H1 (cell line): ENCODE measurements at regions not wholly inside any gene's neighbourhood (a gene's known extent, or its start where the extent isn't known, plus 50 kb on each side); places are given as distances from the start of the nearest gene placed in this dataset.

Source experiments
- CTCF ChIA-PET: fragments of 300-600 bp; sonication (Branson Sonifier 250); formaldehyde crosslinking; loops from one replicate; lab custom pipeline; 2021; ENCODE audit not compliant: partially characterized antibody; lab: Charles Lee
- POLR2A ChIA-PET: fragments of 300-600 bp; sonication (Branson Sonifier 250); formaldehyde crosslinking; loops from one replicate; lab custom pipeline; 2021; ENCODE audit warnings: inconsistent platforms; ENCODE audit not compliant: partially characterized antibody; lab: Charles Lee
- DNase-seq, 2 experiments: peaks; one replicate each; pipeline versions ENCODE4 v3.0.0 to v3.0.0-alpha.2; 2010 to 2022; ENCODE audit warnings: low spot score in 2 of 2, low read depth in 1 of 2, mixed read lengths in 1 of 2
- FAIRE-seq: peaks from 2 replicates; lab custom pipeline; 2011; peaks lifted over from hg19 to GRCh38; lab: Jason Lieb, UNC
- H2AFZ ChIP-seq: 2 replicates; pipeline ENCODE4 v1.8.1; 2012; ENCODE audit warnings: low read length, inconsistent platforms
- H2AK5ac ChIP-seq: 2 replicates; pipeline ENCODE4 v1.6.1; 2013; ENCODE audit warnings: low read depth, low read length
- H2BK120ac ChIP-seq: replicated peaks from 2 replicates; pipeline ENCODE3; 2013; ENCODE audit warnings: low read depth, low read length, inconsistent platforms
- H2BK12ac ChIP-seq: 2 replicates; pipeline ENCODE4 v1.6.1; 2013; ENCODE audit warnings: low read depth, low read length
- H2BK15ac ChIP-seq: 2 replicates; pipeline ENCODE4 v1.6.1; 2013; ENCODE audit warnings: low read length
- H2BK20ac ChIP-seq: 2 replicates; pipeline ENCODE4 v1.6.1; 2013; ENCODE audit warnings: low read length
- H2BK5ac ChIP-seq: 2 replicates; pipeline ENCODE4 v1.6.1; 2013; ENCODE audit warnings: low read depth, low read length
- H3K14ac ChIP-seq: 2 replicates; pipeline ENCODE4 v1.6.1; 2013; ENCODE audit warnings: inconsistent platforms; ENCODE audit not compliant: insufficient read length
- H3K18ac ChIP-seq: 2 replicates; pipeline ENCODE4 v1.6.1; 2013; ENCODE audit warnings: low read length; ENCODE audit errors: extremely low read depth
- H3K23ac ChIP-seq: 2 replicates; pipeline ENCODE4 v1.6.1; 2013; ENCODE audit warnings: inconsistent platforms; ENCODE audit not compliant: insufficient read length
- H3K23me2 ChIP-seq: 2 replicates; pipeline ENCODE4 v1.6.1; 2013; ENCODE audit warnings: low read depth, low read length
- H3K27ac ChIP-seq: 2 replicates; pipeline ENCODE4 v1.6.1; 2011; ENCODE audit warnings: low read depth, low read length, inconsistent platforms
- H3K27me3 ChIP-seq, 4 experiments: replicated peaks in 1 of 4; 1 replicate in 1 of 4; 2 replicates in 3 of 4; pipeline versions ENCODE4 v1.6.1 to v1.8.1; 2011 to 2013; ENCODE audit warnings: low read length in 3 of 4, mild to moderate bottlenecking in 3 of 4, inconsistent platforms in 2 of 4, mixed read lengths in 2 of 4, moderate library complexity in 1 of 4; ENCODE audit not compliant: control insufficient read depth in 3 of 4, insufficient read depth in 3 of 4; ENCODE audit errors: extremely low read depth in 1 of 4
- H3K36me3 ChIP-seq, 4 experiments: 2 replicates each; pipeline versions ENCODE4 v1.6.1 to v1.8.1; 2011 to 2013; ENCODE audit warnings: mild to moderate bottlenecking in 4 of 4, low read length in 3 of 4, moderate library complexity in 2 of 4, control low read depth in 1 of 4, inconsistent platforms in 1 of 4; ENCODE audit not compliant: insufficient read depth in 4 of 4, control insufficient read depth in 2 of 4
- H3K4ac ChIP-seq: replicated peaks from 2 replicates; pipeline ENCODE3; 2013; ENCODE audit warnings: low read length, low read depth, mixed read lengths, inconsistent platforms; ENCODE audit not compliant: insufficient read length
- H3K4me1 ChIP-seq, 4 experiments: replicated peaks in 1 of 4; 1 replicate in 1 of 4; 2 replicates in 3 of 4; pipeline versions ENCODE4 v1.6.1 to v1.8.1; 2011 to 2013; ENCODE audit warnings: low read length in 3 of 4, inconsistent platforms in 2 of 4, mixed read lengths in 1 of 4; ENCODE audit not compliant: insufficient read depth in 4 of 4, control insufficient read depth in 3 of 4
- H3K4me2 ChIP-seq, 2 experiments: 2 replicates each; pipeline versions ENCODE4 v1.6.1 to v1.8.1; 2011 to 2013; ENCODE audit warnings: low read depth in 2 of 2, low read length in 2 of 2, control low read depth in 1 of 2, inconsistent platforms in 1 of 2, mild to moderate bottlenecking in 1 of 2; ENCODE audit not compliant: insufficient read depth in 1 of 2
- H3K4me3 ChIP-seq, 4 experiments: fragments of 200-600, 300-600 bp in 1 of 4; sonication (generic), shearing (Covaris generic), sonication (Bioruptor Twin) in 1 of 4; 2 replicates each; pipeline versions ENCODE4 v1.5.1 to v1.8.1; 2011 to 2016; ENCODE audit warnings: low read length in 4 of 4, low read depth in 3 of 4, control low read depth in 2 of 4, inconsistent platforms in 2 of 4, mild to moderate bottlenecking in 2 of 4, mixed read lengths in 1 of 4, moderate library complexity in 1 of 4; ENCODE audit not compliant: insufficient read depth in 2 of 4; ENCODE audit errors: extremely low read depth in 1 of 4
- H3K56ac ChIP-seq: replicated peaks from 2 replicates; pipeline ENCODE3; 2013; ENCODE audit warnings: low read depth, mild to moderate bottlenecking, mixed read lengths, low read length, inconsistent platforms; ENCODE audit not compliant: insufficient read length
- H3K79me1 ChIP-seq: 2 replicates; pipeline ENCODE4 v1.6.1; 2013; ENCODE audit warnings: low read depth, low read length, control low read depth
- H3K79me2 ChIP-seq, 2 experiments: 2 replicates each; pipeline versions ENCODE4 v1.6.1 to v1.8.1; 2012 to 2013; ENCODE audit warnings: low read length in 2 of 2, mild to moderate bottlenecking in 2 of 2, inconsistent platforms in 1 of 2; ENCODE audit not compliant: insufficient read depth in 2 of 2, control insufficient read depth in 1 of 2
- H3K9ac ChIP-seq, 4 experiments: replicated peaks in 1 of 4; 1 replicate in 1 of 4; 2 replicates in 3 of 4; pipeline versions ENCODE4 v1.6.1 to v1.8.1; 2011 to 2013; ENCODE audit warnings: low read depth in 3 of 4, low read length in 3 of 4, control low read depth in 2 of 4, mild to moderate bottlenecking in 2 of 4, moderate library complexity in 2 of 4, inconsistent platforms in 1 of 4; ENCODE audit errors: extremely low read depth in 1 of 4
- H3K9me3 ChIP-seq, 2 experiments: 2 replicates each; pipeline versions ENCODE4 v1.6.1 to v1.8.1; 2012 to 2013; ENCODE audit warnings: mild to moderate bottlenecking in 2 of 2, moderate library complexity in 2 of 2, control low read depth in 1 of 2, inconsistent platforms in 1 of 2, low read depth in 1 of 2, low read length in 1 of 2, mixed read lengths in 1 of 2; ENCODE audit not compliant: insufficient read depth in 2 of 2
- H4K20me1 ChIP-seq, 2 experiments: replicated peaks in 1 of 2; 2 replicates each; pipeline versions ENCODE3 to v1.8.1; 2011 to 2013; ENCODE audit warnings: inconsistent platforms in 2 of 2, low read length in 2 of 2, mild to moderate bottlenecking in 1 of 2; ENCODE audit not compliant: insufficient read depth in 2 of 2, control insufficient read depth in 1 of 2
- H4K5ac ChIP-seq: 2 replicates; pipeline ENCODE4 v1.6.1; 2013; ENCODE audit warnings: low read length, low read depth, mixed read lengths, inconsistent platforms; ENCODE audit not compliant: insufficient read length
- H4K8ac ChIP-seq: 2 replicates; pipeline ENCODE4 v1.8.0; 2013; ENCODE audit warnings: mild to moderate bottlenecking, moderate library complexity, low read length, inconsistent platforms; ENCODE audit not compliant: insufficient read depth; ENCODE audit errors: extremely low read depth
- H4K91ac ChIP-seq: replicated peaks from 2 replicates; pipeline ENCODE3; 2013; ENCODE audit warnings: low read length, mixed read lengths, inconsistent platforms; ENCODE audit not compliant: insufficient read length
- SIN3A ChIP-seq, 2 experiments: IDR thresholded peaks in 1 of 2; conservative IDR thresholded peaks in 1 of 2; 2 replicates each; pipeline ENCODE4 v1.6.1; 2011 to 2012; ENCODE audit warnings: low read length in 2 of 2, improper control_type of control experiment in 1 of 2, low read depth in 1 of 2, mild to moderate bottlenecking in 1 of 2
- WGBS, 2 experiments: shearing (Covaris generic) in 1 of 2; methylation state at CpG; one replicate each; pipeline versions ENCODE4 v1.1.6 to v1.1.7; 2013 to 2015; ENCODE audit warnings: low lambda C conversion rate in 2 of 2, mixed read lengths in 2 of 2, inconsistent platforms in 1 of 2, low coverage in 1 of 2, missing lambda C conversion rate in 1 of 2; ENCODE audit not compliant: insufficient replicate concordance in 2 of 2, insufficient coverage in 1 of 2, insufficient read length in 1 of 2; ENCODE audit errors: extremely low coverage in 1 of 2, missing lambda C conversion rate in 1 of 2; 5-methylcytosine and 5-hydroxymethylcytosine counted together

GRCh38 chr1:87600854-87601253 is 272.2 kb downstream of the LMO4 start:
- no peak for FAIRE-seq
- no peak overlapping the region for H3K4ac ChIP-seq
- 94% methylated on average over 1 of the region's 1 CpG; no CpG with 5 or more reads in 1 of the 2 experiments for WGBS, 2 experiments
- H3K23me2 ChIP-seq: no peaks in the 10 kb centered on the region
- H2AFZ ChIP-seq: no peak overlapping the region
- DNase-seq: no peak
- H4K8ac ChIP-seq: no peak overlapping the region
- H3K23ac ChIP-seq: no peak overlapping the region
- H3K18ac ChIP-seq: no peak overlapping the region
- no peak overlapping the region for H3K56ac ChIP-seq
- H3K36me3 ChIP-seq: no peaks in the 10 kb centered on the region
- no peaks in the 10 kb centered on the region for H3K4me1 ChIP-seq
- no peaks in the 10 kb centered on the region for H3K79me2 ChIP-seq
- H2BK20ac ChIP-seq: no peak overlapping the region
- H3K4me2 ChIP-seq: no peak overlapping the region
- H4K5ac ChIP-seq: no peak overlapping the region
- no peak overlapping the region for H3K14ac ChIP-seq
- no peak overlapping the region for H2BK12ac ChIP-seq
- H3K27ac ChIP-seq: no peak overlapping the region
- no peak overlapping the region for H2BK120ac ChIP-seq
- CTCF ChIA-PET: interaction anchor here (0.5 kb wide), 1 partner anchor 308 kb away, joined by 4 read pairs; no protein-coding TSS in a partner anchor
- no peak overlapping the region for H2BK5ac ChIP-seq
- H4K91ac ChIP-seq: no peak overlapping the region
- H4K20me1 ChIP-seq: no peaks in the 10 kb centered on the region
- no peak overlapping the region for H2AK5ac ChIP-seq
- H3K4me3 ChIP-seq: no peak overlapping the region
- no peaks in the 10 kb centered on the region for H3K27me3 ChIP-seq
- POLR2A ChIA-PET: no interaction called here
- H3K9me3 ChIP-seq: no peaks in the 10 kb centered on the region
- no peak overlapping the region for H3K9ac ChIP-seq
- no peak overlapping the region for H2BK15ac ChIP-seq
- H3K79me1 ChIP-seq: no peaks in the 10 kb centered on the region
- no peak for TF ChIP-seq SIN3A (conservative IDR thresholded peaks at IDR 0.05 in 1 of 2, IDR thresholded peaks at IDR 0.05 in 1 of 2; ENCODE audit: low read depth in 1 of 2, low read length in 2 of 2)
